OCI-LY1 (cell line): ENCODE measurements at regions not wholly inside any gene's neighbourhood (a gene's known extent, or its start where the extent isn't known, plus 50 kb on each side); places are given as distances from the start of the nearest gene placed in this dataset.

Source experiments
- H2AFZ ChIP-seq: fragments of 200-600 bp; sonication (generic), shearing (Covaris generic); 2 replicates; pipeline ENCODE4 v1.6.0; 2014; ENCODE audit warnings: antibody characterized with exemption, mild to moderate bottlenecking, low read length
- H3F3A ChIP-seq: fragments of 200-600 bp; sonication (generic), shearing (Covaris generic); 2 replicates; pipeline ENCODE4 v1.6.0; 2014; ENCODE audit warnings: mild to moderate bottlenecking, antibody characterized with exemption, low read length, moderate library complexity; ENCODE audit not compliant: insufficient read depth
- H3K27ac ChIP-seq: fragments of 200-600 bp; sonication (generic); 2 replicates; pipeline ENCODE4 v1.5.1; 2014; ENCODE audit warnings: low read length, mixed run types, mild to moderate bottlenecking, low read depth; ENCODE audit not compliant: poor library complexity, severe bottlenecking
- H3K27me3 ChIP-seq: fragments of 200-600 bp; sonication (generic); 2 replicates; pipeline ENCODE4 v1.6.0; 2014; ENCODE audit warnings: antibody characterized with exemption, mild to moderate bottlenecking, low read length, moderate library complexity; ENCODE audit not compliant: insufficient read depth
- H3K36me3 ChIP-seq: fragments of 200-600 bp; sonication (generic); 2 replicates; pipeline ENCODE4 v1.6.1; 2014; ENCODE audit warnings: mild to moderate bottlenecking, antibody characterized with exemption, low read length, moderate library complexity, mixed read lengths; ENCODE audit not compliant: insufficient read depth
- H3K4me1 ChIP-seq: fragments of 200-600 bp; sonication (generic); 2 replicates; pipeline ENCODE4 v1.5.1; 2014; ENCODE audit warnings: mild to moderate bottlenecking, low read length, moderate library complexity; ENCODE audit not compliant: insufficient read depth, severe bottlenecking
- H3K4me2 ChIP-seq: fragments of 200-600 bp; sonication (generic), shearing (Covaris generic); 2 replicates; pipeline ENCODE4 v1.6.1; 2014; ENCODE audit warnings: low read length
- H3K4me3 ChIP-seq: fragments of 200-600 bp; sonication (generic); 2 replicates; pipeline ENCODE4 v1.5.1; 2014; ENCODE audit warnings: low read length, low read depth, mild to moderate bottlenecking, mixed read lengths; ENCODE audit not compliant: poor library complexity, severe bottlenecking
- H3K79me2 ChIP-seq: fragments of 200-600 bp; shearing (Covaris generic); 2 replicates; pipeline ENCODE4 v1.6.1; 2016; ENCODE audit warnings: mixed run types, low read length, mixed read lengths; ENCODE audit not compliant: insufficient read depth
- H3K9ac ChIP-seq: fragments of 200-600 bp; sonication (generic), shearing (Covaris generic); 2 replicates; pipeline ENCODE4 v1.6.1; 2014; ENCODE audit warnings: mild to moderate bottlenecking, low read length, mixed read lengths
- H3K9me2 ChIP-seq: fragments of 200-600 bp; sonication (generic), shearing (Covaris generic); 2 replicates; pipeline ENCODE4 v1.6.1; 2014; ENCODE audit warnings: low read depth, mild to moderate bottlenecking, low read length, mixed read lengths
- H3K9me3 ChIP-seq: fragments of 200-600 bp; shearing (Covaris generic); 2 replicates; pipeline ENCODE4 v1.6.1; 2014; ENCODE audit warnings: low read length, mixed read lengths
- H4K20me1 ChIP-seq: fragments of 200-600 bp; sonication (generic), shearing (Covaris generic); 2 replicates; pipeline ENCODE4 v1.6.0; 2016; ENCODE audit warnings: mild to moderate bottlenecking, low read length; ENCODE audit not compliant: insufficient read depth
- CTCF ChIP-seq: fragments of 200-600 bp; sonication (generic), shearing (Covaris generic); IDR thresholded peaks from 2 replicates; pipeline ENCODE4 v1.5.1; 2017; ENCODE audit warnings: mild to moderate bottlenecking, antibody characterized with exemption, low read length, moderate library complexity, mixed read lengths
- EZH2 ChIP-seq: fragments of 200-600 bp; sonication (generic), shearing (Covaris generic); IDR thresholded peaks from 2 replicates; pipeline ENCODE4 v1.8.0; 2017; ENCODE audit warnings: borderline replicate concordance, mixed run types, mild to moderate bottlenecking, antibody characterized with exemption, low read length, moderate library complexity, mixed read lengths

GRCh38 chr10:23702977-23703414, 264.1 kb downstream of the OTUD1 start:
- H4K20me1 ChIP-seq, result no peaks in the 10 kb centered on the region
- no peaks in the 10 kb centered on the region for H3F3A ChIP-seq
- TF ChIP-seq EZH2 (no peak), CTCF (peak; percentile 67)
- no peaks in the 10 kb centered on the region for H3K9me2 ChIP-seq
- H3K27me3 ChIP-seq, result no peaks in the 10 kb centered on the region
- no peaks in the 10 kb centered on the region for H3K79me2 ChIP-seq
- H3K4me2 ChIP-seq, result no peak overlapping the region
- no peaks in the 10 kb centered on the region for H3K4me1 ChIP-seq
- H3K4me3 ChIP-seq, result no peak overlapping the region
- peaks cover 3% of the 10 kb centered on the region; the same call in 1 of the 2 replicates for H3K9me3 ChIP-seq
- no peak overlapping the region for H3K9ac ChIP-seq
- no peak overlapping the region for H2AFZ ChIP-seq
- no peak overlapping the region for H3K27ac ChIP-seq
- no peaks in the 10 kb centered on the region for H3K36me3 ChIP-seq

GRCh38 chr10:23715363-23715762, 276.5 kb downstream of the OTUD1 start:
- Histone ChIP-seq H3F3A (no peaks in the 10 kb centered on the region), H3K27ac (no peak overlapping the region), H4K20me1 (no peaks in the 10 kb centered on the region), H3K36me3 (no peaks in the 10 kb centered on the region), H3K27me3 (no peaks in the 10 kb centered on the region), H3K9ac (no peak overlapping the region), H3K4me2 (no peak overlapping the region), H3K4me3 (no peak overlapping the region), H3K9me3 (no peaks in the 10 kb centered on the region), H3K79me2 (no peaks in the 10 kb centered on the region), H2AFZ (no peak overlapping the region), H3K4me1 (no peaks in the 10 kb centered on the region), H3K9me2 (no peaks in the 10 kb centered on the region)
- TF ChIP-seq EZH2, result no peak
- TF ChIP-seq CTCF, result no peak

GRCh38 chr10:23717913-23718312, 279.0 kb downstream of the OTUD1 start:
- no peak overlapping the region for H3K9ac ChIP-seq

More at GRCh38 chr10:23717913-23718312, 279.0 kb downstream of the OTUD1 start:
- no peak overlapping the region for H3K4me2 ChIP-seq
- H3K9me3 ChIP-seq, result no peaks in the 10 kb centered on the region
- no peak overlapping the region for H3K4me3 ChIP-seq
- H3K27ac ChIP-seq, result no peak overlapping the region
- H3K79me2 ChIP-seq, result no peaks in the 10 kb centered on the region
- no peaks in the 10 kb centered on the region for H3F3A ChIP-seq
- H4K20me1 ChIP-seq, result no peaks in the 10 kb centered on the region
- TF ChIP-seq EZH2, result no peak
- TF ChIP-seq CTCF, result no peak
- H2AFZ ChIP-seq, result no peak overlapping the region
- H3K36me3 ChIP-seq, result no peaks in the 10 kb centered on the region
- no peaks in the 10 kb centered on the region for H3K9me2 ChIP-seq
- H3K4me1 ChIP-seq, result no peaks in the 10 kb centered on the region
- H3K27me3 ChIP-seq, result no peaks in the 10 kb centered on the region
